Suprapubic skin (tissue), 4 donors: ENCODE measurements at regions not wholly inside any gene's neighbourhood (a gene's known extent, or its start where the extent isn't known, plus 50 kb on each side); places are given as distances from the start of the nearest gene placed in this dataset.
A peak's percentile ranks its signal among the peaks of the same experiment; 100 is the strongest.

ENCODE experiments used
- DNase-seq, 2 donors: peaks; one replicate each; pipeline ENCODE4 v3.0.0-alpha.2; 2019; ENCODE audit warnings: low spot score in 2 of 2
- H3K27ac ChIP-seq: fragments of 200-600 bp; sonication (generic); one replicate; pipeline ENCODE4 v1.5.1; 2019
- H3K27me3 ChIP-seq: fragments of 200-600 bp; sonication (generic); one replicate; pipeline ENCODE4 v1.5.1; 2019
- H3K36me3 ChIP-seq: fragments of 200-600 bp; sonication (generic); one replicate; pipeline ENCODE4 v1.5.1; 2019
- H3K4me1 ChIP-seq: fragments of 200-600 bp; sonication (generic); one replicate; pipeline ENCODE4 v1.5.1; 2019
- H3K4me3 ChIP-seq: fragments of 200-600 bp; sonication (generic); one replicate; pipeline ENCODE4 v1.5.1; 2019; ENCODE audit warnings: mild to moderate bottlenecking
- H3K9me3 ChIP-seq: fragments of 200-600 bp; sonication (generic); one replicate; pipeline ENCODE4 v1.5.1; 2019
- CTCF ChIP-seq, 2 donors: fragments of 200-600 bp in 1 of 2; fragments of 450-650 bp in 1 of 2; sonication (generic) in 1 of 2; IDR thresholded peaks; one replicate each; pipeline ENCODE4 v1.5.1; 2016 to 2019; ENCODE audit warnings: antibody characterized with exemption in 2 of 2, mild to moderate bottlenecking in 1 of 2, moderate library complexity in 1 of 2
- EP300 ChIP-seq: sonication (generic); formaldehyde crosslinking; IDR thresholded peaks from one replicate; pipeline ENCODE4 v1.6.1; 2017; ENCODE audit warnings: antibody characterized with exemption
- POLR2A ChIP-seq, 2 donors: fragments of 450-650 bp; IDR thresholded peaks; one replicate each; pipeline ENCODE4 v1.6.1; 2017; ENCODE audit warnings: antibody characterized with exemption in 2 of 2, mild to moderate bottlenecking in 2 of 2, moderate library complexity in 2 of 2
- POLR2AphosphoS5 ChIP-seq, 3 donors: sonication (generic); formaldehyde crosslinking; IDR thresholded peaks; one replicate each; pipeline ENCODE4 v1.6.1; 2017; ENCODE audit warnings: antibody characterized with exemption in 3 of 3
- WGBS: methylation state at CpG from one replicate; pipeline ENCODE4 v1.1.5; 2018; 5-methylcytosine and 5-hydroxymethylcytosine counted together

- TF ChIP-seq POLR2AphosphoS5 (IDR thresholded peaks at IDR 0.05) (no peak), EP300 (no peak), CTCF (IDR thresholded peaks at IDR 0.05) (no peak), POLR2A (IDR thresholded peaks at IDR 0.05) (no peak)
- Histone ChIP-seq H3K27me3 (no peaks in the 10 kb centered on the region), H3K4me3 (no peak overlapping the region), H3K4me1 (no peaks in the 10 kb centered on the region), H3K36me3 (no peaks in the 10 kb centered on the region), H3K9me3 (no peaks in the 10 kb centered on the region), H3K27ac (no peak overlapping the region)
- 51% methylated on average over 3 of the region's 3 CpGs for WGBS
- no peak for DNase-seq
Observed at GRCh38 chr4:38205261-38205660, 245.1 kb downstream of the PTTG2 start.

- Histone ChIP-seq H3K4me1 (peaks cover 5% of the 10 kb centered on the region), H3K4me3 (no peak overlapping the region), H3K27ac (no peak overlapping the region), H3K27me3 (no peaks in the 10 kb centered on the region), H3K9me3 (no peaks in the 10 kb centered on the region), H3K36me3 (no peaks in the 10 kb centered on the region)
- 87% methylated on average over 2 of the region's 2 CpGs for WGBS
- TF ChIP-seq CTCF (IDR thresholded peaks at IDR 0.05) (no peak), EP300 (no peak), POLR2A (IDR thresholded peaks at IDR 0.05) (no peak), POLR2AphosphoS5 (IDR thresholded peaks at IDR 0.05) (no peak)
- DNase-seq, result no peak
Observed at GRCh38 chr4:38207110-38207457, 246.9 kb downstream of the PTTG2 start.

DNA sequence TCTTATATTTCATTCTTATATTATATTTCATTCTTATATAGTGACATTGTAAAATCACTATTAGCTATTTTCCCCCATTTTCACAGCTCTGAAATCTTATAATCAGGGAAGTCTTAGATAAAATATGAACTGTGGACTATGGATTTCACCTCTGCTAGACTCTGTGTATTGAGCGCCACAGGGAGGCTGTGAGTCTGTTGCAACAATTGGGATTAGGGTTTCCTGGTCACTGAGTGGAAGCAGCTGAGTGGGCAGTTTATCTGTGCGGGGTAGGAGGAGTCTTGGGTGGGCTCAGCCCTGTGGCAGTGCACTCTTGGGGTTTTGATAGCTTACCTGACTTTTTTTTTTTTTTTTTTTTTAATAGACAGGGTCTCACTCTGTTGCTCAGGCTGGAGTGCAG lies 249.5 kb downstream of the PTTG2 start:
- no peaks in the 10 kb centered on the region for H3K9me3 ChIP-seq
- WGBS, result 79% methylated on average over 2 of the region's 2 CpGs
- no peak overlapping the region for H3K27ac ChIP-seq
- H3K36me3 ChIP-seq, result no peaks in the 10 kb centered on the region
- H3K4me3 ChIP-seq, result no peak overlapping the region
- no peak for DNase-seq
- no peaks in the 10 kb centered on the region for H3K27me3 ChIP-seq
- TF ChIP-seq POLR2AphosphoS5 (IDR thresholded peaks at IDR 0.05) (no peak), CTCF (IDR thresholded peaks at IDR 0.05) (no peak), POLR2A (IDR thresholded peaks at IDR 0.05) (no peak), EP300 (no peak)
- H3K4me1 ChIP-seq, result peaks cover 9% of the 10 kb centered on the region

- H3K4me1 ChIP-seq, result peaks cover 9% of the 10 kb centered on the region
- TF ChIP-seq POLR2AphosphoS5 (IDR thresholded peaks at IDR 0.05) (no peak), CTCF (IDR thresholded peaks at IDR 0.05) (no peak), EP300 (no peak), POLR2A (IDR thresholded peaks at IDR 0.05) (no peak)
- no peaks in the 10 kb centered on the region for H3K27me3 ChIP-seq
- H3K27ac ChIP-seq, result peak overlapping the region; percentile 42
- H3K4me3 ChIP-seq, result no peak overlapping the region
- no peaks in the 10 kb centered on the region for H3K9me3 ChIP-seq
- 74% methylated on average over 11 of the region's 11 CpGs for WGBS
- no peaks in the 10 kb centered on the region for H3K36me3 ChIP-seq
- no peak for DNase-seq
Observed at GRCh38 chr4:38210396-38211114, 250.4 kb downstream of the PTTG2 start.

DNA sequence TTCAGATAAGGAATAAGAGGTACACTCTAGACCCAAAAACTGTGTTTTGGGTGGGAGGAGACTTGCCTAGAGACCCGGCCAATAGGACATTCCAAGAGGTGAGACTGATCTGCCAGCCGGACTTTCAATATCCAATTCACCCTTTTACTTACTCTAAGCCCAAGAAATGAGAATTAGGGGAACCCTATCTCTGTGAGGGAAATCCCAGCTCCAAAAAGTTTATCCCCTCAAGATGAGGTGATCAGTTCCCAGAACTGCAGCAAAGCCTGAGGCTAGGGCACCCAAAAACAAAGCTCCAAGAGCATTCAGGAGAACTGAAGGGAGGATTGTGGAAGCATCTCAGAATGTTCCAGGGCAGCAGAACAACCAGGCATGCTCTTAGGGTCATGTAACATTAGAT lies 251.7 kb downstream of the PTTG2 start:
- Histone ChIP-seq H3K4me1 (peaks cover 9% of the 10 kb centered on the region), H3K9me3 (no peaks in the 10 kb centered on the region), H3K27me3 (no peaks in the 10 kb centered on the region), H3K4me3 (no peak overlapping the region), H3K36me3 (no peaks in the 10 kb centered on the region), H3K27ac (peak overlapping the region; percentile 42)
- TF ChIP-seq EP300 (no peak), POLR2AphosphoS5 (IDR thresholded peaks at IDR 0.05) (no peak), CTCF (IDR thresholded peaks at IDR 0.05) (no peak), POLR2A (IDR thresholded peaks at IDR 0.05) (no peak)
- 29% methylated on average over 2 of the region's 2 CpGs for whole genome bisulfite sequencing
- no peak for DNase-seq
